ENCODE measurements at regions not wholly inside any gene's neighbourhood (a gene's known extent, or its start where the extent isn't known, plus 50 kb on each side); places are given as distances from the start of the nearest gene placed in this dataset.
"Not testable (repeated sequence)": the region's sequence is repeated elsewhere in the genome, so short reads cannot be mapped to it uniquely, and the experiment has no call there.

DNA sequence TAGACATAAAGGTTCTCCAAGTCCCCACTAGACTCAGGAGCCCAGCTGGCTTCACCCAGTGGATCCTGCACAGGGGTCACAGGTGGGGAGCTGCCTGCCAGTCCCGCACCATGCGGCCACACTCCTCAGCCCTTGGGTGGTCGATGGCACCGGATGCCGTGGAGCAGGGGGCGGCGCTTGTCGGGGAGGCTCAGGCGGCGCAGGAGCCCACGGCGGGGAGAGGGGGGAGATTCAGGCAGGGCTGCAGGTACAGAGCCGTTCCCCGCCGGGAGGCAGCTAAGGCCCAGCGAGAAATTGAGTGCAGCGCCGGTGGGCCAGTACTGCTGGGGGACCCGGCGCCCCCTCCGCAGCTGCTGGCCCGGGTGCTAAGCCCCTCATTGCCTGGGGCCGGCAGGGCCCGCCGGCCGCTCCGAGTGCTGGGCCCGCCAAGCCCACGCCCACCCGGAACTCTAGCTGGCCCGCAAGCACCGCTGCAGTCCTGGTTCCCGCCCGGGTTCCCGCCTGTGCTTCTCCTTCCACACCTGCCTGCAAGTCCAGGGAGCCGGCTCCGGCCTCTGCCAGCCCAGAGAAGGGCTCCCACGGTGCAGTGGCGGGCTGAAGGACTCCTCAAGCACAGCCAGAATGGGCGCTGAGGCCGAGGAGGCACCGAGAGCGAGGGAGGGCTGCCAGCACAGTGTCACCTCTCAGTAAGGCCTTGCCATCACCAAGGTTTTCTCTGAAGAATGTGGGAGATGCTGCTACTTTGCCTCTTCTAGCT, 58.4 kb upstream of the PPP1R12A start:
- DNase-seq, result no peak

- DNase-seq, result no peak
Measured at GRCh38 chr12:79991586-79991985, 56.7 kb upstream of the PPP1R12A start.

GRCh38 chr12:79990509-79991338, 55.8 kb upstream of the PPP1R12A start:
- not testable (repeated sequence) for DNase-seq

- DNase-seq, result no peak
Measured at GRCh38 chr12:79988368-79988767, 53.5 kb upstream of the PPP1R12A start.

DNA sequence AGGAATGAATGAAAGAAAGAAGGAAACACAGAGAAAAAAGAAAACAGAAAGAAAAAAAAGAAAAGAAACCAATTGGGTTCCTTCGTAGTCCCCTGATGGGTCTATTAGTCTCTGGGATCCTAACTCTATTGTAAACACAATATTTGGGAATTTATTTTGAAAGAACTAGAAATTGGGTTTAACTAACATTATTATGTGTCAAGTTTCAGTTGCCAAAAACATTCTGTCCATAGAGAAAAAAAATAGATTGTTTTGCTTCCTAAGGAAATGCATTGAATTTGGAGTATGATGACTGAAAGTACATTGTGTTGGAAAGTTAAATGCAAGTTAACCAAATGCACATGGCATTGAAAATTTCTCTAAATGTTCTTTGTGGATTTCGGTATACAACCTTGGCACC, 52.8 kb upstream of the PPP1R12A start:
- no peak for DNase-seq
